ENCODE measurements at regions not wholly inside any gene's neighbourhood (a gene's known extent, or its start where the extent isn't known, plus 50 kb on each side); places are given as distances from the start of the nearest gene placed in this dataset.
"Not testable (repeated sequence)": the region's sequence is repeated elsewhere in the genome, so short reads cannot be mapped to it uniquely, and the experiment has no call there.

- not testable (repeated sequence) for H3K4me1 ChIP-seq (ENCODE audit: insufficient read depth, low read length); H3K27me3 ChIP-seq (ENCODE audit: insufficient read depth, low read length); H3K36me3 ChIP-seq (ENCODE audit: insufficient read depth, low read depth, low read length); H3K27ac ChIP-seq (ENCODE audit: low read length); H3K9ac ChIP-seq (ENCODE audit: low read depth, low read length); H3K4me3 ChIP-seq (ENCODE audit: low read length)
- H3K9me3 ChIP-seq (ENCODE audit: insufficient read depth, low read depth, low read length): peaks cover 26% of the 10 kb centered on the region
Observed at GRCh38 chr14:106703651-106704050, 1177.3 kb downstream of the TMEM121 start.

- not testable (repeated sequence) for H3K36me3 ChIP-seq (ENCODE audit: insufficient read depth, low read depth, low read length); H3K4me1 ChIP-seq (ENCODE audit: insufficient read depth, low read length); H3K9ac ChIP-seq (ENCODE audit: low read depth, low read length); H3K27ac ChIP-seq (ENCODE audit: low read length); H3K4me3 ChIP-seq (ENCODE audit: low read length); H3K27me3 ChIP-seq (ENCODE audit: insufficient read depth, low read length)
- peaks cover 38% of the 10 kb centered on the region for H3K9me3 ChIP-seq (ENCODE audit: insufficient read depth, low read depth, low read length)
Observed at GRCh38 chr14:106706488-106706887, 1180.1 kb downstream of the TMEM121 start.

GRCh38 chr14:106710187-106710586 is 1183.8 kb downstream of the TMEM121 start:
- not testable (repeated sequence) for H3K36me3 ChIP-seq (ENCODE audit: insufficient read depth, low read depth, low read length); H3K9ac ChIP-seq (ENCODE audit: low read depth, low read length); H3K4me1 ChIP-seq (ENCODE audit: insufficient read depth, low read length); H3K27ac ChIP-seq (ENCODE audit: low read length); H3K27me3 ChIP-seq (ENCODE audit: insufficient read depth, low read length); H3K4me3 ChIP-seq (ENCODE audit: low read length)
- peaks cover 51% of the 10 kb centered on the region for H3K9me3 ChIP-seq (ENCODE audit: insufficient read depth, low read depth, low read length)

- H3K9me3 ChIP-seq (ENCODE audit: insufficient read depth, low read depth, low read length): peaks cover 42% of the 10 kb centered on the region
- H3K4me3 ChIP-seq (ENCODE audit: low read length); H3K27ac ChIP-seq (ENCODE audit: low read length); H3K9ac ChIP-seq (ENCODE audit: low read depth, low read length); H3K27me3 ChIP-seq (ENCODE audit: insufficient read depth, low read length); H3K36me3 ChIP-seq (ENCODE audit: insufficient read depth, low read depth, low read length); H3K4me1 ChIP-seq (ENCODE audit: insufficient read depth, low read length): not testable (repeated sequence)
Observed at GRCh38 chr14:106712513-106712912, 1186.1 kb downstream of the TMEM121 start.

- not testable (repeated sequence) for H3K36me3 ChIP-seq (ENCODE audit: insufficient read depth, low read depth, low read length); H3K4me3 ChIP-seq (ENCODE audit: low read length); H3K27ac ChIP-seq (ENCODE audit: low read length); H3K9ac ChIP-seq (ENCODE audit: low read depth, low read length); H3K4me1 ChIP-seq (ENCODE audit: insufficient read depth, low read length); H3K27me3 ChIP-seq (ENCODE audit: insufficient read depth, low read length)
- H3K9me3 ChIP-seq (ENCODE audit: insufficient read depth, low read depth, low read length): peaks cover 32% of the 10 kb centered on the region
Observed at GRCh38 chr14:106714446-106715428, 1188.4 kb downstream of the TMEM121 start.

DNA sequence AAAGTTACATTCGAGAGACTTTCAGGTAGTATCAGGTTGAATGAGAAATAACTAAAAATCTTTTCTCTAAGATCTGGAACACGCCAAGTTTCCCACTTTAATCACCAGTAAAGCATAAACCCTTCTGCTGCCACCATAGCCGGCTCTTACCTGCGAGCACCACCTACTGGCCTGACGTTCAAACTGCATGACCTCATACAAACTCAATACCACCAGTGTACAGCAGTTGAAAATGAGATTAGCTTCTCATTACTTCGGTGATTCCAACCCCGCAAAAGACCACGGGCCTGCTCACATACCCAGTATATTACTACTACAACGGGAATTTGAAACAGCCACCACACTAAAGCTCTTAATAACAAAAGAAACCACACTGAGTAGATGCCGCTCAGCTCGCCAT is 1191.2 kb downstream of the TMEM121 start:
- not testable (repeated sequence) for H3K36me3 ChIP-seq (ENCODE audit: insufficient read depth, low read depth, low read length); H3K4me3 ChIP-seq (ENCODE audit: low read length); H3K27me3 ChIP-seq (ENCODE audit: insufficient read depth, low read length); H3K27ac ChIP-seq (ENCODE audit: low read length); H3K9ac ChIP-seq (ENCODE audit: low read depth, low read length); H3K4me1 ChIP-seq (ENCODE audit: insufficient read depth, low read length)
- H3K9me3 ChIP-seq (ENCODE audit: insufficient read depth, low read depth, low read length): peaks cover 11% of the 10 kb centered on the region

GRCh38 chr14:106719880-106720279 is 1193.5 kb downstream of the TMEM121 start:
- H3K27me3 ChIP-seq (ENCODE audit: insufficient read depth, low read length); H3K4me3 ChIP-seq (ENCODE audit: low read length); H3K36me3 ChIP-seq (ENCODE audit: insufficient read depth, low read depth, low read length); H3K27ac ChIP-seq (ENCODE audit: low read length); H3K9ac ChIP-seq (ENCODE audit: low read depth, low read length); H3K4me1 ChIP-seq (ENCODE audit: insufficient read depth, low read length); H3K9me3 ChIP-seq (ENCODE audit: insufficient read depth, low read depth, low read length): not testable (repeated sequence)

- H3K36me3 ChIP-seq (ENCODE audit: insufficient read depth, low read depth, low read length); H3K9ac ChIP-seq (ENCODE audit: low read depth, low read length); H3K9me3 ChIP-seq (ENCODE audit: insufficient read depth, low read depth, low read length); H3K27me3 ChIP-seq (ENCODE audit: insufficient read depth, low read length); H3K4me1 ChIP-seq (ENCODE audit: insufficient read depth, low read length); H3K4me3 ChIP-seq (ENCODE audit: low read length); H3K27ac ChIP-seq (ENCODE audit: low read length): not testable (repeated sequence)
Observed at GRCh38 chr14:106721926-106722325, 1195.5 kb downstream of the TMEM121 start.

DNA sequence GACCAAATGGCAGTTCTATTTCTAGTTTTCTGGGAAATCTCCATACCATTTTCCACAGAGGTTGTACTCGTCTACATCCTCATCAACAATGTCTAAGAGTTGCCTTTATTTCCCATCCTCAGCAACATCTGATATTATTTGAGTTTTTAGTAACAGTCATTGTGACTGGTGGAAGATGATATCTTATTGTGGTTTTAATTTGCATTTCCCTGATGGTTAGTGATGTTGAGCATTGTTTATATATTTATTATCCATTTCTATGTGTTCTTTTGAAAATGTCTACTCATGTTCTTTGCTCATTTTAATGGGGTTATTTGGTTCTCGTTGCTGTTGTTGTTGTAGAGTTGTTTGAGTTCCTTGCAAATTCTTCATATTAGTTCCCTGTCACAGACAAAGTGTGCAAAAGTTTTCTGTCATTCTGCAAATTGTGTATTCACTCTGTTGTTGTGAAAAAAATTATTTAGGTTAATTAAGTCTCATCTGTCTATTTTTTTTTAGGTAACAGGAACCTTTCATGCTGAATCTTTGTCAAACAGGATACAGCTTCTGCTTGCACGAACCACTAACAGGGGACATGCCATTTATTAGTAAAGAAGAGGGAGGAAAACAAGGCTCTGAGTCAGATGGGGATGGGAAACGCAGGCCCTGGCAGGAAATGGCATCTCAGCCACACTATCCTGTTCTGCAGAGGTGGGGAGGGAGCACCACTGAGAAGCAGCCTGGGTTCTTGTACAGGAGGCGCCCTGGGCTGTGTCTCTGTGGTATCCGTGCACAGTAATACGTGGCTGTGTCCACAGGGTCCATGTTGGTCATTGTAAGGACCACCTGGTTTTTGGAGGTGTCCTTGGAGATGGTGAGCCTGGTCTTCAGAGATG is 1196.7 kb downstream of the TMEM121 start:
- not testable (repeated sequence) for H3K27ac ChIP-seq (ENCODE audit: low read length); H3K36me3 ChIP-seq (ENCODE audit: insufficient read depth, low read depth, low read length); H3K27me3 ChIP-seq (ENCODE audit: insufficient read depth, low read length); H3K4me1 ChIP-seq (ENCODE audit: insufficient read depth, low read length); H3K9ac ChIP-seq (ENCODE audit: low read depth, low read length); H3K4me3 ChIP-seq (ENCODE audit: low read length); H3K9me3 ChIP-seq (ENCODE audit: insufficient read depth, low read depth, low read length)

GRCh38 chr14:106727962-106728361 is 1201.6 kb downstream of the TMEM121 start:
- not testable (repeated sequence) for H3K27me3 ChIP-seq (ENCODE audit: insufficient read depth, low read length); H3K9ac ChIP-seq (ENCODE audit: low read depth, low read length); H3K36me3 ChIP-seq (ENCODE audit: insufficient read depth, low read depth, low read length); H3K4me1 ChIP-seq (ENCODE audit: insufficient read depth, low read length); H3K4me3 ChIP-seq (ENCODE audit: low read length); H3K27ac ChIP-seq (ENCODE audit: low read length)
- peaks cover 21% of the 10 kb centered on the region for H3K9me3 ChIP-seq (ENCODE audit: insufficient read depth, low read depth, low read length)

- H3K4me3 ChIP-seq (ENCODE audit: low read length): no peak overlapping the region
- H3K36me3 ChIP-seq (ENCODE audit: insufficient read depth, low read depth, low read length): no peaks in the 10 kb centered on the region
- no peak overlapping the region for H3K9ac ChIP-seq (ENCODE audit: low read depth, low read length)
- H3K9me3 ChIP-seq (ENCODE audit: insufficient read depth, low read depth, low read length): peaks cover 21% of the 10 kb centered on the region
- no peak overlapping the region for H3K27ac ChIP-seq (ENCODE audit: low read length)
- H3K4me1 ChIP-seq (ENCODE audit: insufficient read depth, low read length): no peaks in the 10 kb centered on the region
- H3K27me3 ChIP-seq (ENCODE audit: insufficient read depth, low read length): no peaks in the 10 kb centered on the region
Observed at GRCh38 chr14:106728611-106729010, 1202.2 kb downstream of the TMEM121 start.

GRCh38 chr14:106729551-106729950 is 1203.2 kb downstream of the TMEM121 start:
- Histone ChIP-seq H3K4me1 (ENCODE audit: insufficient read depth, low read length) (no peaks in the 10 kb centered on the region), H3K27ac (ENCODE audit: low read length) (no peak overlapping the region), H3K27me3 (ENCODE audit: insufficient read depth, low read length) (no peaks in the 10 kb centered on the region), H3K9me3 (ENCODE audit: insufficient read depth, low read depth, low read length) (peaks cover 21% of the 10 kb centered on the region), H3K9ac (ENCODE audit: low read depth, low read length) (no peak overlapping the region), H3K36me3 (ENCODE audit: insufficient read depth, low read depth, low read length) (no peaks in the 10 kb centered on the region), H3K4me3 (ENCODE audit: low read length) (no peak overlapping the region)
